DND-41 (cell line): ENCODE measurements at regions not wholly inside any gene's neighbourhood (a gene's known extent, or its start where the extent isn't known, plus 50 kb on each side); places are given as distances from the start of the nearest gene placed in this dataset.

Experiments
- ATAC-seq: fragments of 200-7000 bp; cut with Tn5 transposase; 3 replicates; pipeline ENCODE4 v1.9.1; 2021; ENCODE audit warnings: low read depth; ENCODE audit not compliant: insufficient read depth
- DNase-seq: peaks from one replicate; pipeline ENCODE4 v3.0.0-alpha.2; 2020
- H2AFZ ChIP-seq: 2 replicates; pipeline ENCODE4 v1.6.0; 2012; ENCODE audit warnings: low read depth, low read length
- H3K27ac ChIP-seq: 2 replicates; pipeline ENCODE4 v1.5.1; 2012; ENCODE audit warnings: low read length, inconsistent platforms
- H3K27me3 ChIP-seq: fragments of 200-600 bp; sonication (generic); 2 replicates; pipeline ENCODE4 v1.6.0; 2012; ENCODE audit warnings: low read length, mild to moderate bottlenecking, inconsistent platforms; ENCODE audit not compliant: insufficient read depth, poor library complexity
- H3K36me3 ChIP-seq: 2 replicates; pipeline ENCODE4 v1.5.1; 2012; ENCODE audit warnings: low read length, inconsistent platforms; ENCODE audit not compliant: insufficient read depth
- H3K4me1 ChIP-seq: 2 replicates; pipeline ENCODE4 v1.5.1; 2012; ENCODE audit warnings: mild to moderate bottlenecking, low read length; ENCODE audit not compliant: insufficient read depth
- H3K4me2 ChIP-seq: 2 replicates; pipeline ENCODE4 v1.6.0; 2012; ENCODE audit warnings: mild to moderate bottlenecking, moderate library complexity, low read length, inconsistent platforms; ENCODE audit not compliant: insufficient read depth
- H3K4me3 ChIP-seq, 2 experiments: fragments of 200-600 bp in 1 of 2; shearing (Covaris generic) in 1 of 2; 2 replicates each; pipeline ENCODE4 v1.5.1; 2012 to 2016; ENCODE audit warnings: inconsistent platforms in 2 of 2, low read length in 2 of 2, mild to moderate bottlenecking in 2 of 2, low read depth in 1 of 2, moderate library complexity in 1 of 2
- H3K79me2 ChIP-seq: 2 replicates; pipeline ENCODE4 v1.6.0; 2012; ENCODE audit warnings: low read length, inconsistent platforms; ENCODE audit not compliant: insufficient read depth
- H3K9ac ChIP-seq: 2 replicates; pipeline ENCODE4 v1.6.0; 2012; ENCODE audit warnings: low read depth, mild to moderate bottlenecking, inconsistent platforms, low read length, moderate library complexity
- H3K9me3 ChIP-seq: 2 replicates; pipeline ENCODE4 v1.5.1; 2012; ENCODE audit warnings: low read length, moderate library complexity, mild to moderate bottlenecking, inconsistent platforms; ENCODE audit not compliant: insufficient read depth, severe bottlenecking
- H4K20me1 ChIP-seq: 2 replicates; pipeline ENCODE4 v1.6.0; 2012; ENCODE audit warnings: low read length; ENCODE audit not compliant: insufficient read depth
- CTCF ChIP-seq: IDR thresholded peaks from 2 replicates; pipeline ENCODE4 v1.5.1; 2012; ENCODE audit warnings: borderline replicate concordance, low read length, moderate library complexity, mild to moderate bottlenecking; ENCODE audit not compliant: poor library complexity, severe bottlenecking; ENCODE audit errors: extremely low read depth
- EZH2 ChIP-seq: IDR thresholded peaks from 3 replicates; pipeline ENCODE4 v1.6.1; 2012; ENCODE audit warnings: borderline replicate concordance, low read depth, mild to moderate bottlenecking, moderate library complexity, low read length, inconsistent platforms; ENCODE audit not compliant: severe bottlenecking

DNA sequence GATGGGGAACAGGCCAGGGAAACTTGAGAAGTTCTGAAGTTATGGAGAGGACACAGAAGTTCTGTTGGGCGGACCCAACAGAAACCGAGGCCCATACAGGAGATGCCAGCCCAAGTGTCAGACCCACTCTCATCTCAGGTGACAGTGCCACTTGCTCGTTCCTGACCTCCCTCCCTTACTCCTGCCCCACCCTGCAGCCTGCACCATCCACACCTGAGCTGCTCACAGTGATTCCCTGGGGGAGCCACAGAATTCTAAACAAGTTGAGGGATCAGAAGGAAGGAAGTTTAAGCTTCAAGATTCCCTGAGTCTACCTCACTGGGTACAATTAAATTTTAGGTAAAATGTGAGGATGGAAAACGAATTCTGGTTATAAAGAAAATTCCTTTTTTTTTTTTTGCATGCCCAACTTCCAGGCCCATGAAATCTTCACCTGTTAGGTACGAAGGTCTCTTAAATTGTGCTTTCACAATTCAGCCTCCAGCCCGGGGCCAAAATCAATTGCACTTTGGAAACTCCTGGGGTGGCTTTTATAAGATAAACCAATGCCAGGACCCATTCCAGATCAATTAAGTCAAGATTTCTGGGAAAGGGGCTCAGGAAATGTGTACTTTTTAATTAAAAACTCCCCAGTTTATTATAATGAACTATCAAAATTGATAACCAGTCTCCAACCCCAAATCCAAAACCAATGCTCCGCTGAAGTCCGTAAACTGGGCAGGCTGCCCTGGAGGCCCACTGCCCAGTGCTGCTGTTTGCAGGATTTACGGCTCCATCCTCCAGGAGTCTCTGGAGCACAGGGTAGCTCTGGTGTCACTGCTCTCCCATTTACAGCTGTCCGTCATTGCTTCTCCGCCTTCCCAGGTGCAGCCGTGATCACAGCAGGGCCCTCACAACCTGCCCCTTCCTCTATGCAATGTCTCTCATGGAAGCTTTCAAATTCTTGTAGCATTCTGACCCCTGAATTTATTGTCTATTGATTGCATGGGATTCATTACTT lies 643.5 kb downstream of the UQCRFS1 start:
- Histone ChIP-seq H3K36me3 (no peaks in the 10 kb centered on the region), H3K4me2 (no peak overlapping the region), H3K4me3 (no peak overlapping the region), H3K9me3 (no peaks in the 10 kb centered on the region), H4K20me1 (no peaks in the 10 kb centered on the region), H2AFZ (no peak overlapping the region), H3K9ac (no peak overlapping the region), H3K27ac (no peak overlapping the region), H3K4me1 (peaks cover 4% of the 10 kb centered on the region), H3K27me3 (no peaks in the 10 kb centered on the region), H3K79me2 (no peaks in the 10 kb centered on the region)
- DNase-seq = no peak
- TF ChIP-seq EZH2 = no peak
- ATAC-seq = no peak

DNA sequence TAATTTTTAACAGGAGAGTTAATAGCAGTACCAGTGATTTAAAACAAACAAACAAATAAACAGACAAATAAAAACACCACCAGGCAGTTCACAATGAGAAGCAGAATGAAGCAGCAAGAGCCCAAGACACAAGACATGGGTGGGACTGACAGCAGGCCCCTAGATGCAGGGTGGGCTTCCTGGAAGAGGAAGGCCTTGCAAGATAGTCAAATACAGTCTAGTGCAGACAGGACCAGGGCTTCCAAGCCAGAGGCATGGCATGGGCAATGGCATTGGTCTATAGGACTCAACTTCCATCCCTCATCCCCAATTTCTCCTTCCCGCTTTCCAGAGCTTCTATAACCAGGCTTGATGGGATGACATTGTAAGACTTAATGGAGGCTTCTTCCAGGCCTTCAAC lies 645.1 kb downstream of the UQCRFS1 start:
- DNase-seq (no peak), ATAC-seq (no peak)
- Histone ChIP-seq H3K27ac (no peak overlapping the region), H3K9ac (no peak overlapping the region), H3K9me3 (peaks cover 8% of the 10 kb centered on the region), H3K4me2 (no peak overlapping the region), H3K27me3 (no peaks in the 10 kb centered on the region), H2AFZ (no peak overlapping the region), H3K36me3 (no peaks in the 10 kb centered on the region), H3K4me3 (no peak overlapping the region), H4K20me1 (no peaks in the 10 kb centered on the region), H3K4me1 (peaks cover 12% of the 10 kb centered on the region), H3K79me2 (no peaks in the 10 kb centered on the region)
- TF ChIP-seq CTCF (no peak), EZH2 (no peak)

GRCh38 chr19:28563964-28564921 lies 648.7 kb downstream of the UQCRFS1 start:
- Histone ChIP-seq H3K79me2 (no peaks in the 10 kb centered on the region), H3K4me2 (no peak overlapping the region), H4K20me1 (no peaks in the 10 kb centered on the region), H3K9ac (no peak overlapping the region), H3K4me3 (no peak overlapping the region), H3K27ac (no peak overlapping the region), H3K36me3 (no peaks in the 10 kb centered on the region), H3K9me3 (peaks cover 8% of the 10 kb centered on the region), H2AFZ (no peak overlapping the region), H3K4me1 (peaks cover 10% of the 10 kb centered on the region), H3K27me3 (no peaks in the 10 kb centered on the region)
- TF ChIP-seq EZH2 = no peak
- TF ChIP-seq CTCF = no peak
- no peak for ATAC-seq
- no peak for DNase-seq

GRCh38 chr19:28560786-28561185 lies 652.2 kb downstream of the UQCRFS1 start:
- Histone ChIP-seq H3K36me3 (no peaks in the 10 kb centered on the region), H3K27me3 (no peaks in the 10 kb centered on the region), H3K4me2 (no peak overlapping the region), H4K20me1 (no peaks in the 10 kb centered on the region), H3K9ac (no peak overlapping the region), H3K9me3 (peaks cover 8% of the 10 kb centered on the region), H3K27ac (no peak overlapping the region), H3K79me2 (no peaks in the 10 kb centered on the region), H3K4me1 (peaks cover 25% of the 10 kb centered on the region), H3K4me3 (no peak overlapping the region), H2AFZ (no peak overlapping the region)
- ATAC-seq (no peak), DNase-seq (no peak)
- TF ChIP-seq EZH2 = no peak
